T-cell (primary cell): ENCODE measurements at regions not wholly inside any gene's neighbourhood (a gene's known extent, or its start where the extent isn't known, plus 50 kb on each side); places are given as distances from the start of the nearest gene placed in this dataset.

Experiments
- ATAC-seq, 4 experiments: fragments of 200-7000 bp in 3 of 4; fragments of 150-1000 bp in 1 of 4; cut with Tn5 transposase; replicated peaks in 1 of 4; 1 replicate in 3 of 4; 2 replicates in 1 of 4; pipeline ENCODE4 v1.10.0; 2021; ENCODE audit warnings: moderate library complexity in 3 of 4, mild to moderate bottlenecking in 2 of 4, moderate number of reproducible peaks in 1 of 4
- CTCF ChIA-PET, 2 donors: fragments of 300-600 bp; sonication (Branson Sonifier 250); formaldehyde crosslinking; loops; one replicate each; lab custom pipeline; 2022; ENCODE audit warnings: antibody characterized with exemption in 2 of 2; lab: Charles Lee
- POLR2A ChIA-PET, 2 donors: fragments of 300-600 bp; sonication (Branson Sonifier 250); formaldehyde crosslinking; loops; one replicate each; lab custom pipeline; 2022; ENCODE audit warnings: antibody characterized with exemption in 2 of 2; lab: Charles Lee
- DNase-seq, 35 experiments: peaks; one replicate each; pipeline versions ENCODE4 v3.0.0 to v3.0.0-alpha.2; 2013 to 2023
- H3K27ac ChIP-seq: one replicate; pipeline ENCODE4 v1.5.1; 2013; ENCODE audit warnings: low read length
- H3K27me3 ChIP-seq, 2 experiments: replicated peaks in 1 of 2; 1 replicate in 1 of 2; 2 replicates in 1 of 2; pipeline versions ENCODE4 v1.6.1 to v1.7.0; 2013; ENCODE audit warnings: low read length in 1 of 2, mixed read lengths in 1 of 2; ENCODE audit not compliant: control insufficient read depth in 2 of 2, insufficient read depth in 2 of 2; ENCODE audit errors: extremely low read depth in 1 of 2
- H3K36me3 ChIP-seq, 2 donors: 1 replicate in 1 of 2; 2 replicates in 1 of 2; pipeline versions ENCODE4 v1.6.1 to v1.7.0; 2013; ENCODE audit warnings: low read length in 1 of 2; ENCODE audit not compliant: control insufficient read depth in 2 of 2, insufficient read depth in 1 of 2; ENCODE audit errors: extremely low read depth in 1 of 2
- H3K4me1 ChIP-seq, 2 experiments: 1 replicate in 1 of 2; 2 replicates in 1 of 2; pipeline versions ENCODE4 v1.6.1 to v1.7.0; 2013; ENCODE audit warnings: low read length in 2 of 2, mixed read lengths in 1 of 2; ENCODE audit not compliant: insufficient read depth in 2 of 2, control insufficient read depth in 1 of 2; ENCODE audit errors: extremely low read depth in 1 of 2
- H3K4me3 ChIP-seq, 2 donors: 1 replicate in 1 of 2; 2 replicates in 1 of 2; pipeline versions ENCODE4 v1.5.1 to v1.7.0; 2013; ENCODE audit warnings: mild to moderate bottlenecking in 2 of 2, low read length in 1 of 2, moderate library complexity in 1 of 2; ENCODE audit not compliant: control insufficient read depth in 1 of 2; ENCODE audit errors: extremely low read depth in 1 of 2
- H3K9me3 ChIP-seq: 2 replicates; pipeline ENCODE4 v1.7.0; 2013
- H3K27ac Mint-ChIP-seq, 2 donors: one replicate each; pipeline ENCODE4 v1.8.0; 2020 to 2021; ENCODE audit warnings: mild to moderate bottlenecking in 2 of 2, mixed read lengths in 2 of 2
- H3K27me3 Mint-ChIP-seq, 2 donors: one replicate each; pipeline ENCODE4 v1.8.0; 2021 to 2022; ENCODE audit warnings: mixed read lengths in 2 of 2
- H3K36me3 Mint-ChIP-seq: one replicate; pipeline ENCODE4 v1.8.0; 2021; ENCODE audit warnings: mixed read lengths
- H3K4me1 Mint-ChIP-seq, 3 donors: one replicate each; pipeline ENCODE4 v1.8.0; 2020 to 2022; ENCODE audit warnings: mixed read lengths in 3 of 3, mild to moderate bottlenecking in 1 of 3
- H3K4me3 Mint-ChIP-seq, 3 donors: one replicate each; pipeline ENCODE4 v1.8.0; 2020 to 2022; ENCODE audit warnings: mild to moderate bottlenecking in 3 of 3, mixed read lengths in 3 of 3, moderate library complexity in 3 of 3
- H3K9me3 Mint-ChIP-seq, 3 donors: one replicate each; pipeline ENCODE4 v1.8.0; 2020 to 2022; ENCODE audit warnings: mixed read lengths in 3 of 3
- WGBS: methylation state at CpG from one replicate; pipeline ENCODE4 v1.1.5; 2013; ENCODE audit warnings: missing lambda C conversion rate; ENCODE audit not compliant: insufficient coverage; 5-methylcytosine and 5-hydroxymethylcytosine counted together

- no peak for ATAC-seq
- Histone ChIP-seq H3K9me3 (no peaks in the 10 kb centered on the region), H3K27ac (no peak overlapping the region), H3K36me3 (no peaks in the 10 kb centered on the region), H3K4me3 (no peak overlapping the region), H3K4me1 (no peaks in the 10 kb centered on the region), H3K27me3 (no peaks in the 10 kb centered on the region)
- Mint-ChIP-seq H3K9me3 (peaks cover 0 to 8% (median 5%) of the 10 kb centered on the region in 3 donors), H3K4me1 (no peaks in the 10 kb centered on the region), H3K27ac (no peak overlapping the region), H3K27me3 (no peaks in the 10 kb centered on the region), H3K4me3 (no peak overlapping the region), H3K36me3 (no peaks in the 10 kb centered on the region)
- POLR2A ChIA-PET: no interaction called here
- no CpG with 5 or more reads among the region's 1 CpG for WGBS
- CTCF ChIA-PET: interaction anchor here in 1 of 2 donors (0.6 kb wide), 1 partner anchor 1296 kb away, joined by 7 read pairs; no protein-coding TSS in a partner anchor
- DNase-seq: no peak
Observed at GRCh38 chr4:124097447-124097846, 615.1 kb downstream of the ANKRD50 start.

- Mint-ChIP-seq H3K4me1 (no peaks in the 10 kb centered on the region), H3K4me3 (no peak overlapping the region), H3K9me3 (peaks cover 0 to 12% (median 4%) of the 10 kb centered on the region in 3 donors), H3K27ac (no peak overlapping the region), H3K27me3 (no peaks in the 10 kb centered on the region), H3K36me3 (no peaks in the 10 kb centered on the region)
- Histone ChIP-seq H3K36me3 (no peaks in the 10 kb centered on the region), H3K4me3 (no peak overlapping the region), H3K27me3 (no peaks in the 10 kb centered on the region), H3K27ac (no peak overlapping the region), H3K4me1 (no peaks in the 10 kb centered on the region), H3K9me3 (no peaks in the 10 kb centered on the region)
- ChIA-PET POLR2A (interaction anchor here in 1 of 2 donors (0.7 kb wide), 1 partner anchor 18 kb away, joined by 5 read pairs; no protein-coding TSS in a partner anchor), CTCF (no interaction called here)
- WGBS: 89% methylated on average over 3 of the region's 3 CpGs
- ATAC-seq (no peak), DNase-seq (no peak)
Observed at GRCh38 chr4:124104101-124104500, 608.4 kb downstream of the ANKRD50 start.

GRCh38 chr4:124104628-124105027 is 607.9 kb downstream of the ANKRD50 start:
- no peaks in the 10 kb centered on the region for H3K36me3 ChIP-seq
- ChIA-PET CTCF (no interaction called here), POLR2A (no interaction called here)
- DNase-seq (no peak), ATAC-seq (no peak)
- Mint-ChIP-seq H3K4me3 (no peak overlapping the region), H3K27ac (no peak overlapping the region), H3K36me3 (no peaks in the 10 kb centered on the region), H3K4me1 (no peaks in the 10 kb centered on the region), H3K27me3 (no peaks in the 10 kb centered on the region), H3K9me3 (peaks cover 0 to 12% (median 4%) of the 10 kb centered on the region in 3 donors)
- H3K27me3 ChIP-seq: no peaks in the 10 kb centered on the region
- H3K27ac ChIP-seq: no peak overlapping the region
- no peaks in the 10 kb centered on the region for H3K4me1 ChIP-seq
- WGBS: 72% methylated on average over 3 of the region's 3 CpGs
- H3K9me3 ChIP-seq: no peaks in the 10 kb centered on the region
- no peak overlapping the region for H3K4me3 ChIP-seq

- POLR2A ChIA-PET: no interaction called here
- no peaks in the 10 kb centered on the region for H3K4me1 Mint-ChIP-seq
Observed at GRCh38 chr4:124105212-124105611, 607.3 kb downstream of the ANKRD50 start.

GRCh38 chr4:124111411-124111810 is 601.1 kb downstream of the ANKRD50 start:
- Histone ChIP-seq H3K27me3 (no peaks in the 10 kb centered on the region), H3K4me1 (no peaks in the 10 kb centered on the region), H3K4me3 (no peak overlapping the region), H3K36me3 (no peaks in the 10 kb centered on the region), H3K27ac (no peak overlapping the region), H3K9me3 (no peaks in the 10 kb centered on the region)
- no peak for ATAC-seq
- DNase-seq: no peak
- Mint-ChIP-seq H3K9me3 (peaks cover 0 to 3% (median 3%) of the 10 kb centered on the region in 3 donors), H3K36me3 (no peaks in the 10 kb centered on the region), H3K4me3 (no peak overlapping the region), H3K27me3 (no peaks in the 10 kb centered on the region), H3K4me1 (no peaks in the 10 kb centered on the region), H3K27ac (no peak overlapping the region)
- ChIA-PET CTCF (no interaction called here), POLR2A (no interaction called here)
- WGBS: no CpG with 5 or more reads among the region's 2 CpGs

More at GRCh38 chr4:124105212-124105611, 607.3 kb downstream of the ANKRD50 start:
- H3K36me3 ChIP-seq: no peaks in the 10 kb centered on the region
- no peaks in the 10 kb centered on the region for H3K36me3 Mint-ChIP-seq
- no peak overlapping the region for H3K4me3 Mint-ChIP-seq
- CTCF ChIA-PET: interaction anchor here in 1 of 2 donors (0.5 kb wide), 1 partner anchor 62 kb away, joined by 3 read pairs; no protein-coding TSS in a partner anchor
- DNase-seq (no peak), ATAC-seq (no peak)
- no peaks in the 10 kb centered on the region for H3K4me1 ChIP-seq
- H3K9me3 Mint-ChIP-seq: peaks cover 0 to 12% (median 4%) of the 10 kb centered on the region in 3 donors
- no peak overlapping the region for H3K4me3 ChIP-seq
- WGBS: no CpG with 5 or more reads among the region's 2 CpGs
- no peaks in the 10 kb centered on the region for H3K27me3 ChIP-seq
- no peaks in the 10 kb centered on the region for H3K27me3 Mint-ChIP-seq
- no peak overlapping the region for H3K27ac ChIP-seq
- H3K9me3 ChIP-seq: no peaks in the 10 kb centered on the region
- no peak overlapping the region for H3K27ac Mint-ChIP-seq

- Mint-ChIP-seq H3K9me3 (no peaks in the 10 kb centered on the region), H3K27me3 (no peaks in the 10 kb centered on the region), H3K4me1 (no peaks in the 10 kb centered on the region), H3K27ac (no peak overlapping the region), H3K4me3 (no peak overlapping the region), H3K36me3 (no peaks in the 10 kb centered on the region)
- Histone ChIP-seq H3K27ac (no peak overlapping the region), H3K27me3 (no peaks in the 10 kb centered on the region), H3K9me3 (no peaks in the 10 kb centered on the region), H3K4me3 (no peak overlapping the region), H3K4me1 (no peaks in the 10 kb centered on the region), H3K36me3 (no peaks in the 10 kb centered on the region)
- no CpG with 5 or more reads among the region's 2 CpGs for WGBS
- CTCF ChIA-PET: no interaction called here
- ATAC-seq (no peak), DNase-seq (no peak)
- POLR2A ChIA-PET: no interaction called here
Observed at GRCh38 chr4:124111922-124112321, 600.6 kb downstream of the ANKRD50 start.

GRCh38 chr4:124118061-124118460 is 594.5 kb downstream of the ANKRD50 start:
- H3K27ac Mint-ChIP-seq: no peak overlapping the region
- no peaks in the 10 kb centered on the region for H3K36me3 Mint-ChIP-seq
- Histone ChIP-seq H3K4me1 (no peaks in the 10 kb centered on the region), H3K27me3 (no peaks in the 10 kb centered on the region), H3K36me3 (no peaks in the 10 kb centered on the region), H3K9me3 (no peaks in the 10 kb centered on the region), H3K27ac (no peak overlapping the region), H3K4me3 (no peak overlapping the region)
- DNase-seq (no peak), ATAC-seq (no peak)
- CTCF ChIA-PET: no interaction called here
- peaks cover 0 to 3% (median 3%) of the 10 kb centered on the region in 3 donors for H3K9me3 Mint-ChIP-seq
- POLR2A ChIA-PET: no interaction called here
- no peak overlapping the region for H3K4me3 Mint-ChIP-seq
- no peaks in the 10 kb centered on the region for H3K27me3 Mint-ChIP-seq
- no peaks in the 10 kb centered on the region for H3K4me1 Mint-ChIP-seq
- no CpG with 5 or more reads among the region's 2 CpGs for WGBS
